ENCODE measurements at regions not wholly inside any gene's neighbourhood (a gene's known extent, or its start where the extent isn't known, plus 50 kb on each side); places are given as distances from the start of the nearest gene placed in this dataset.

- no peak overlapping the region for H3K27ac Mint-ChIP-seq
- H3K4me1 Mint-ChIP-seq (ENCODE audit: low read depth): no peaks in the 10 kb centered on the region
- H3K4me3 Mint-ChIP-seq (ENCODE audit: low read depth): no peak overlapping the region
- H3K9me3 Mint-ChIP-seq (ENCODE audit: low read depth): no peaks in the 10 kb centered on the region
- no peaks in the 10 kb centered on the region for H3K36me3 Mint-ChIP-seq (ENCODE audit: insufficient read depth)
- H3K27me3 Mint-ChIP-seq: no peaks in the 10 kb centered on the region
- DNase-seq (ENCODE audit: low spot score, unreplicated experiment): no peak
- TF ChIP-seq CTCF (IDR thresholded peaks at IDR 0.05; ENCODE audit: unreplicated experiment): no peak
Observed at GRCh38 chrX:88424071-88424470, 323.0 kb upstream of the CPXCR1 start.

DNA sequence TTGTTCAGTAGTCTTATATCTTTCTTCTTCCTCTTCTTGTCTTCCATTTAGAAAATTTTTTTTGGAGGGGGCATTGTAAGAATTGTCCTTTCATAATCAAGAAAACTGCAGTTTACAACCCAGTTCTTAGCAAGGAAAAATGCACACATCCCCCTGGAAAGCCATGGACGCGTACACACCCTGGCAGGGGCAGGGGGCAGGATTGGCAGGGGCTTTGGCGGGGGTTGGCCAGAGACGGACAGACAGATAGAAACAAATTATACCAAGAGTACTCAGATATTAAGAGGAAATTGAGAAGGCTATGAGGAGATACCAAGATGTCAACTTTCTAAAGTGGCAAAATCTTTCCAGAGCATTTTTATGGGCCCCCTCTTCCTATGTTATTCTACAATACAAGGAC lies 322.5 kb upstream of the CPXCR1 start:
- TF ChIP-seq CTCF (IDR thresholded peaks at IDR 0.05; ENCODE audit: unreplicated experiment): no peak
- H3K9me3 Mint-ChIP-seq (ENCODE audit: low read depth): no peaks in the 10 kb centered on the region
- H3K4me1 Mint-ChIP-seq (ENCODE audit: low read depth): no peaks in the 10 kb centered on the region
- no peaks in the 10 kb centered on the region for H3K27me3 Mint-ChIP-seq
- no peak overlapping the region for H3K27ac Mint-ChIP-seq
- no peaks in the 10 kb centered on the region for H3K36me3 Mint-ChIP-seq (ENCODE audit: insufficient read depth)
- no peak overlapping the region for H3K4me3 Mint-ChIP-seq (ENCODE audit: low read depth)
- DNase-seq (ENCODE audit: low spot score, unreplicated experiment): no peak

- H3K4me3 Mint-ChIP-seq (ENCODE audit: low read depth): no peak overlapping the region
- TF ChIP-seq CTCF (IDR thresholded peaks at IDR 0.05; ENCODE audit: unreplicated experiment): peak; percentile 46
- no peak for DNase-seq (ENCODE audit: low spot score, unreplicated experiment)
- no peaks in the 10 kb centered on the region for H3K9me3 Mint-ChIP-seq (ENCODE audit: low read depth)
- H3K27me3 Mint-ChIP-seq: no peaks in the 10 kb centered on the region
- H3K36me3 Mint-ChIP-seq (ENCODE audit: insufficient read depth): no peaks in the 10 kb centered on the region
- no peaks in the 10 kb centered on the region for H3K4me1 Mint-ChIP-seq (ENCODE audit: low read depth)
- H3K27ac Mint-ChIP-seq: no peak overlapping the region
Observed at GRCh38 chrX:88425739-88426138, 321.3 kb upstream of the CPXCR1 start.

DNA sequence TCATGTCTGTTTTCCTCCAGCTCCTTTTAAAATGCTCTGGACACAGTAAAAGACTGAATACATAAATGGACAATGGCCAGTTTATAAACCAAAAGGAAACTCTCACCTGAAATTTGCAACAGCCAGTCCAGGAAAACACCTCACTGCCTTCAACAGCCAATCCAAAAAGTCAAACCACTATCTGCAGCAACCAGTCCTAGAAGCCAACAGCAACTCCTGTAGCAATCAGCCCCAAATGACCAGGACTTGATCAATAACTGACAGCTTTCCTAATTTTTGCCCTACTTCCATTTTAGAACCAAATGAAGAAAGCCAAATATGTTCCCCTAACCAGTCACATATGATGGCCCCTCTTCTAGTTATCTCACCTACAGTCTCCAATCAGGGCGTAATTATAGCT lies 309.5 kb upstream of the CPXCR1 start:
- no peak for DNase-seq (ENCODE audit: low spot score, unreplicated experiment)
- no peak for TF ChIP-seq CTCF (IDR thresholded peaks at IDR 0.05; ENCODE audit: unreplicated experiment)
- Mint-ChIP-seq H3K27me3 (no peaks in the 10 kb centered on the region), H3K27ac (no peak overlapping the region), H3K4me3 (ENCODE audit: low read depth) (no peak overlapping the region), H3K4me1 (ENCODE audit: low read depth) (no peaks in the 10 kb centered on the region), H3K9me3 (ENCODE audit: low read depth) (peaks cover 21% of the 10 kb centered on the region), H3K36me3 (ENCODE audit: insufficient read depth) (no peaks in the 10 kb centered on the region)

- no peak for DNase-seq (ENCODE audit: low spot score, unreplicated experiment)
- Mint-ChIP-seq H3K4me1 (ENCODE audit: low read depth) (peaks cover 2% of the 10 kb centered on the region), H3K27ac (no peak overlapping the region), H3K4me3 (ENCODE audit: low read depth) (no peak overlapping the region), H3K27me3 (no peaks in the 10 kb centered on the region), H3K9me3 (ENCODE audit: low read depth) (peaks cover 21% of the 10 kb centered on the region), H3K36me3 (ENCODE audit: insufficient read depth) (no peaks in the 10 kb centered on the region)
- TF ChIP-seq CTCF (IDR thresholded peaks at IDR 0.05; ENCODE audit: unreplicated experiment): no peak
Observed at GRCh38 chrX:88438209-88438608, 308.8 kb upstream of the CPXCR1 start.
